ENCODE measurements at regions not wholly inside any gene's neighbourhood (a gene's known extent, or its start where the extent isn't known, plus 50 kb on each side); places are given as distances from the start of the nearest gene placed in this dataset.

- TF ChIP-seq CTCF (IDR thresholded peaks at IDR 0.05): no peak
- TF ChIP-seq EZH2 (IDR thresholded peaks at IDR 0.05): no peak
Measured at GRCh38 chr20:51129147-51129776, 106.4 kb upstream of the KCNG1 start.
